GM19238 (cell line): ENCODE measurements at regions not wholly inside any gene's neighbourhood (a gene's known extent, or its start where the extent isn't known, plus 50 kb on each side); places are given as distances from the start of the nearest gene placed in this dataset.
"Not testable (repeated sequence)": the region's sequence is repeated elsewhere in the genome, so short reads cannot be mapped to it uniquely, and the experiment has no call there.

Experiments
- DNase-seq: peaks from one replicate; pipeline ENCODE4 v3.0.0; 2011; ENCODE audit warnings: low spot score; ENCODE audit not compliant: insufficient read length

GRCh38 chr15:92705764-92706163 is 50.2 kb upstream of the FAM174B start:
- no peak for DNase-seq

GRCh38 chr15:92706201-92706600 is 50.6 kb upstream of the FAM174B start:
- DNase-seq, result no peak

GRCh38 chr15:92707880-92708551 is 52.4 kb upstream of the FAM174B start:
- no peak for DNase-seq

- DNase-seq, result no peak
These were observed 53.1 kb upstream of the FAM174B start for GRCh38 chr15:92708635-92709034.

- no peak for DNase-seq
These were observed 53.7 kb upstream of the FAM174B start for GRCh38 chr15:92709110-92709790.

- no peak for DNase-seq
These were observed 55.9 kb upstream of the FAM174B start for GRCh38 chr15:92711457-92711831.

- DNase-seq, result no peak
These were observed 58.5 kb upstream of the FAM174B start for GRCh38 chr15:92714077-92714476.

- peak; percentile 60 for DNase-seq
These were observed 59.2 kb upstream of the FAM174B start for GRCh38 chr15:92714477-92715401.

- no peak for DNase-seq
These were observed 60.2 kb upstream of the FAM174B start for GRCh38 chr15:92715758-92716157.

GRCh38 chr15:92719021-92719420 is 63.4 kb upstream of the FAM174B start:
- DNase-seq, result no peak

- DNase-seq, result no peak
These were observed 68.6 kb upstream of the FAM174B start for GRCh38 chr15:92724144-92724543.

- DNase-seq, result no peak
These were observed 69.6 kb upstream of the FAM174B start for GRCh38 chr15:92725171-92725570.

GRCh38 chr15:92728266-92728665 is 72.7 kb upstream of the FAM174B start:
- DNase-seq, result no peak

GRCh38 chr15:92733090-92733933 is 77.7 kb upstream of the FAM174B start:
- no peak for DNase-seq

- no peak for DNase-seq
These were observed 78.5 kb upstream of the FAM174B start for GRCh38 chr15:92733934-92734521.

- DNase-seq, result not testable (repeated sequence)
These were observed 83.7 kb upstream of the FAM174B start for GRCh38 chr15:92739246-92739645.

- no peak for DNase-seq
These were observed 90.3 kb upstream of the FAM174B start for GRCh38 chr15:92745845-92746271.

- no peak for DNase-seq
These were observed 91.5 kb upstream of the FAM174B start for GRCh38 chr15:92747047-92747446.

GRCh38 chr15:92749216-92749615 is 93.6 kb upstream of the FAM174B start:
- DNase-seq, result no peak

GRCh38 chr15:92749946-92750345 is 94.4 kb upstream of the FAM174B start:
- DNase-seq, result no peak

GRCh38 chr15:92751528-92751927 is 96.0 kb upstream of the FAM174B start:
- no peak for DNase-seq
